Peyer's patch (tissue), 4 donors: ENCODE measurements at regions not wholly inside any gene's neighbourhood (a gene's known extent, or its start where the extent isn't known, plus 50 kb on each side); places are given as distances from the start of the nearest gene placed in this dataset.

Source experiments
- POLR2A ChIP-seq, 2 donors: fragments of 450-650 bp; IDR thresholded peaks; one replicate each; pipeline ENCODE4 v1.5.1; 2017; ENCODE audit warnings: antibody characterized with exemption in 2 of 2, mild to moderate bottlenecking in 2 of 2, moderate library complexity in 2 of 2
- TF ChIP-seq, protein P1 (sequence below), 6 experiments: fragments of 450-650 bp in 4 of 6; fragments of 200-600 bp in 2 of 6; sonication (generic) in 1 of 6; IDR thresholded peaks; one replicate each; pipeline ENCODE4 v1.5.1; 2017 to 2019; ENCODE audit warnings: antibody characterized with exemption in 6 of 6, mild to moderate bottlenecking in 3 of 6, moderate library complexity in 1 of 6

DNA sequence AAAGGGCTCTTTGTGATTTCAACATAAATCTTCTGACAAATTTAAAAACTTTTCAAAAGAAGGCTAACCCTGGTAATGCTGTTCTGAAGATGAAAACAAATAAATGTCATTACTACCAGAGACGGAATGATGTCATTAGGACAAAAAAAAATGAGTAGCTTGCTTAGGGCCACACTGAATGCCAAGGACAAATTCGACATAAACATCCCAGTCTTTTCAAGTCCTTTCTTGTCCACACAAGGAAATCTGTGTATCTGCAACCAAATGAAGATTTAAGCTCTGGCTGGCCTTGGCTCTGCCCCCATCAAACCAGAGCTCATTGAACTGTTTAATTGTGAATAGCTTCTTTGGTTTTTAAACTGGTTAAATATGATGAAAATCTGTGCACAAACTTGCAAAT, 592.7 kb downstream of the TLE1 start:
- TF ChIP-seq POLR2A (IDR thresholded peaks at IDR 0.05), result no peak
- TF ChIP-seq, protein P1, sequence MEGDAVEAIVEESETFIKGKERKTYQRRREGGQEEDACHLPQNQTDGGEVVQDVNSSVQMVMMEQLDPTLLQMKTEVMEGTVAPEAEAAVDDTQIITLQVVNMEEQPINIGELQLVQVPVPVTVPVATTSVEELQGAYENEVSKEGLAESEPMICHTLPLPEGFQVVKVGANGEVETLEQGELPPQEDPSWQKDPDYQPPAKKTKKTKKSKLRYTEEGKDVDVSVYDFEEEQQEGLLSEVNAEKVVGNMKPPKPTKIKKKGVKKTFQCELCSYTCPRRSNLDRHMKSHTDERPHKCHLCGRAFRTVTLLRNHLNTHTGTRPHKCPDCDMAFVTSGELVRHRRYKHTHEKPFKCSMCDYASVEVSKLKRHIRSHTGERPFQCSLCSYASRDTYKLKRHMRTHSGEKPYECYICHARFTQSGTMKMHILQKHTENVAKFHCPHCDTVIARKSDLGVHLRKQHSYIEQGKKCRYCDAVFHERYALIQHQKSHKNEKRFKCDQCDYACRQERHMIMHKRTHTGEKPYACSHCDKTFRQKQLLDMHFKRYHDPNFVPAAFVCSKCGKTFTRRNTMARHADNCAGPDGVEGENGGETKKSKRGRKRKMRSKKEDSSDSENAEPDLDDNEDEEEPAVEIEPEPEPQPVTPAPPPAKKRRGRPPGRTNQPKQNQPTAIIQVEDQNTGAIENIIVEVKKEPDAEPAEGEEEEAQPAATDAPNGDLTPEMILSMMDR (IDR thresholded peaks at IDR 0.05), result no peak
